ENCODE measurements at regions not wholly inside any gene's neighbourhood (a gene's known extent, or its start where the extent isn't known, plus 50 kb on each side); places are given as distances from the start of the nearest gene placed in this dataset.

- TF ChIP-seq CTCF (conservative IDR thresholded peaks at IDR 0.05; ENCODE audit: low read depth, low read length) (no peak), EZH2phosphoT487 (IDR thresholded peaks at IDR 0.05; ENCODE audit: borderline replicate concordance, low read length) (no peak), EZH2 (IDR thresholded peaks at IDR 0.05; ENCODE audit: low read length, unreplicated experiment) (no peak)
Observed at GRCh38 chr13:107210723-107211030, 642.7 kb upstream of the ARGLU1 start.

All from PC-3 (cell line).